GDM1 (cell line): ENCODE measurements at regions not wholly inside any gene's neighbourhood (a gene's known extent, or its start where the extent isn't known, plus 50 kb on each side); places are given as distances from the start of the nearest gene placed in this dataset.

ENCODE experiments used
- DNase-seq: peaks from one replicate; lab custom pipeline; 2025; lab: John Stamatoyannopoulos, UW

DNA sequence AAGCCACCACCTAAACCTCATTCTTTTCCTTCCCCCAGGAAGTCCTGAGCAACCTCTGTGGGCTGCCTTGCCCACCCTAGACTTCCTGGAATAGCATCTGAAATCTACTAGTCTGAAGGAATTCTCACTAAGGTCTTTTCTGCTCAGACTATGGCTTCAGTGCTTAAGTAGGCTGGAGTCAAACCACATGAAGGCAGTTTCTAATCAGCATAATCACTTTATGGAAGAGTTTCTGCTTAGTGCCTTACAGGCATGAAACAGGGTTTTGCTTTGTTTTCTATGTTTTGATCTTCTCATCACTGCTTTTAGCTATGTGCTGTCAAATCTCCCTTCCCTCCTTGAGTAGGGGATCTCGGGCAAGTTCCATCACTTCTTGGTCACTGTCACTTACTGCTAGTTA lies 117.7 kb downstream of the WT1 start:
- no peak for DNase-seq

GRCh38 chr11:32318071-32319055 lies 117.0 kb downstream of the WT1 start:
- no peak for DNase-seq

DNA sequence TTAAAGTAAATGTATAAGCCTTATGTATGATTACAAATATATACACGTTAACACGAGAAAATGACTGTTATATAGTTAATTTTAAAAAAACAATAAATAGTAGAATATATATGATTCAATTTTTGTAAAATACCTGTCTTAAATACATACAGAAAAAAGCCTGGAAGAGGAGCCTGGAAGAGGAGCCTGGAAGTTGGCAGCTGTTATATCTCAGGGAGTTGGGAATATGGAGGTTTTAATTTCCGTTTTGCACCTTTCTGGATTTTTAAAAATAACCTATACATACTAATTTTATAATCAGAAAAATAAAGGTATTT lies 111.6 kb downstream of the WT1 start:
- no peak for DNase-seq

DNA sequence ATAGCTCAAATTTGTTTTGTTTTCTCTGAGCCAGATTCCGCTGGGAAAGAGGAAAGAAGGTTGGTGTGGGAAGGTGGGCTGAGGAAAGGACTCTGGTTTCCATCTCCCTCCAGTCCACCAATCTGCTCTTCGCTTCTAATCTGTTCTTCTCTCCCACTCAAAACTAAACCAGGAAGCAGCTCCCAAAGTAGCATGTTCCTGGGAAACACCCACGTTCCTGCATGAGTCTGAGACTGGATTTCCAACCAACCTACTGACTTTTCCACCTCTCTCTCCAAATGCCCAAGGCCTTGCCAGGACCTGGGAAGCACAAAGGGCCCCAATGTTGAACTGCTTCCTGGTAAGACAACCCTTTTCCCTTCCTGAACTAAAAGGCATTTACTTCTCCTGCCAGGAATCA lies 110.2 kb downstream of the WT1 start:
- no peak for DNase-seq

GRCh38 chr11:32325725-32326124 lies 109.6 kb downstream of the WT1 start:
- no peak for DNase-seq

- no peak for DNase-seq
Measured at GRCh38 chr11:32326522-32326921, 108.8 kb downstream of the WT1 start.

DNA sequence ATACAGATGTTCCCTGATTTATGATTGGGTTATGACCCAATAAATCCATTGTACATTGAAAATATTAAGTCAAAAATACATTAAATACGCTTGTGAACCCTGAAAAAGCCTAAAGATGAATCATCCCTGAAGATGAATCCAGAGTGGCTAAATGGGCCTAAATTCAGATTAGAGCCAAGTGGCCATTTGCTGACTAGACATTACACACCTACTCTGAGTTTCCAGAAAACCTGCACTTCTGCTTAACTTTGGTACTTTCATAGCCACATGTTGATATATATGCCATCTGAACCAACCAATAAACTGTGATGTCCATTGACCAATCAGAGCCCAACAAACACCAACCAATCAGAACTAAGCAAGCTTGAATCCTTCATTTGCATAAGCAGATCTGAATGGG lies 106.9 kb downstream of the WT1 start:
- no peak for DNase-seq

DNA sequence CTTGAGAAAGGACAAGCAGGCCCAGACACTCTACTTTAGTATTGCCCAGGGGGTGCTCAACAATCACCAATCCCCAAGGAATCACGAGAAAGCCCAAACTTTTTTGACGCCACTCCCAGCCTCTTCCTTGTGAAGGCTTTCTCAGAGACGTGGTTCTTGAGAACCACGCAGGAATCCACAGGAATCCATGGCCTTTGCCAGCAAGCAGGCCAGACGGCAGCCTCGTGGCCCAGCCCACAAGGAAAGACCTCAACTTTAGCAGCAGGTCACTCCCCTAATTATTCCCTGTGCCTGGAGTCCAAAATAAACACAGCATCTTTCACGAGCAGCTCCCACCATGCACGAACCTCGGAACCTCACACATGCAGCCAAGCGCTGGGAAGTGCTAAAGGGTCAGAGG lies 104.2 kb downstream of the WT1 start:
- DNase-seq, result no peak

DNA sequence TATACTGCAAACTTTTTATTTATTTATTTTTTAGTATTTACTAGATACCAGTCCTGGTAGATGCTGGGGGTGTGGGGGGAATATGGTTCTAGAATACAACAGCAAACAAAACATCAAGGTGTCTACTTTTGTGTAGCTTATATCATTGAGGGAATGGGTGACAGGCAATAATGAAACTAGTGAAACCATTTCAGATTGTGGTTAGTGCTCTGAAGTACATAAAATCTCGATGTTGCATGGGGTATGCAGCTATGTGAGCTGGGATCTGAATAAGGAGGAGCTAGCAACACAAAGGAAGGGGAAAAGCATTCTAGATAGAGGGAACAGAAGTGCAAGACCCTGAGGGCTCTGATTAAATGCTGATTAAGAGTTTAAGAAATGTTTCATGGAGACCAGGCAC lies 103.5 kb downstream of the WT1 start:
- no peak for DNase-seq

- no peak for DNase-seq
Measured at GRCh38 chr11:32332990-32333319, 102.4 kb downstream of the WT1 start.

DNA sequence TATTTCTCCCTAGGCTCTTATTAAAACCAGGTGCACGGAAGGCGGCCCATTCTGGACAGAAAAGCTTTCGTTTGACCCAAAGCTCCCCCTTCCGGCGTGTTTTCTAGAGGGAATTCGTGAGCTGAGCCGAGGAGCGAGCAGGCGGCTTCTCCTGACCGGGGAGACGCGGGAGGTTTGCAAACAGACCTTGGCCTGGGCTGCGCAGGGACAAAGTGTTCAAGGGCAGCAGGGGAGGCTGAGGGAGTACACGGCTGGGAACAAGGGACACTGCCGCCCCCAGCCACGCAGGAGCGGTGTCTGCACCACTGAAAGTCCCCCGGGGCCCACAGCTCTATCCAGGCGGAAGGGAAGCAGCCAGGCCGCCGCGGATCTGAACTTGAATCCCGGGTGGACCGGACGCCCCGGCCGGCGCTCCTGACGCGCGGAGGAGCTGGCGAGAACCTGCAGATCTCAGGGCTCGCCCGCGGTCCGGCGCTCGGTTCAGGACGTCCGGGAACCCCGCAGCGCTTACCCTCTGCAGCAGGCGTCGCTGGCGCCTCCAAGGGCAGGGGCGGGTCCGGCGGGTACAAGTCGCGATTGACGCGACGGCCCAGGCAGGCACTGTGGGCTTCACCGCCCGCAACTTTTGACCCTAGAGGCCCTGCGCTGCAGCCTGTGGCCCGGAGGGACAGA lies 101.9 kb downstream of the WT1 start:
- DNase-seq, result no peak

DNA sequence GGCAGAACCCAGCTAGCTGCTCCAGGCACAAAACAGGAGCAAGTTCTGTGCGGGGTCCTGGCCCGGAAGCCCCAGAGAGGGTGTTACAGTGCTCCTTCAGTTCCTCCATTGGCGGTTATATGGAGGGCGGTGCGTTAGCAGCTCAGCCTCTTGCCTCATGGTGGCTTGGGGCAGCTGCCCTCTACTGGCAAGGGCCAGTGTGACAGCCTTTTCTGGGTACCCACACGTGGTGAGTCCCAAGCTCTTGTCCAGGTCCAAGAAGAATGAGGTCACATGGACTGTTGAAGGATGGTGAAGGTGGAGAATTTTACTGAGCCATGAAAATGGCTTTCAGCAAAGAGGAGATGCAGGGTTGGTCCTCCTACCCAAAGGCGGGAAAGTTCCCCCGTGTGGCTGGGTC lies 100.5 kb downstream of the WT1 start:
- DNase-seq, result no peak
